ENCODE measurements at regions not wholly inside any gene's neighbourhood (a gene's known extent, or its start where the extent isn't known, plus 50 kb on each side); places are given as distances from the start of the nearest gene placed in this dataset.
"Not testable (repeated sequence)": the region's sequence is repeated elsewhere in the genome, so short reads cannot be mapped to it uniquely, and the experiment has no call there.

DNA sequence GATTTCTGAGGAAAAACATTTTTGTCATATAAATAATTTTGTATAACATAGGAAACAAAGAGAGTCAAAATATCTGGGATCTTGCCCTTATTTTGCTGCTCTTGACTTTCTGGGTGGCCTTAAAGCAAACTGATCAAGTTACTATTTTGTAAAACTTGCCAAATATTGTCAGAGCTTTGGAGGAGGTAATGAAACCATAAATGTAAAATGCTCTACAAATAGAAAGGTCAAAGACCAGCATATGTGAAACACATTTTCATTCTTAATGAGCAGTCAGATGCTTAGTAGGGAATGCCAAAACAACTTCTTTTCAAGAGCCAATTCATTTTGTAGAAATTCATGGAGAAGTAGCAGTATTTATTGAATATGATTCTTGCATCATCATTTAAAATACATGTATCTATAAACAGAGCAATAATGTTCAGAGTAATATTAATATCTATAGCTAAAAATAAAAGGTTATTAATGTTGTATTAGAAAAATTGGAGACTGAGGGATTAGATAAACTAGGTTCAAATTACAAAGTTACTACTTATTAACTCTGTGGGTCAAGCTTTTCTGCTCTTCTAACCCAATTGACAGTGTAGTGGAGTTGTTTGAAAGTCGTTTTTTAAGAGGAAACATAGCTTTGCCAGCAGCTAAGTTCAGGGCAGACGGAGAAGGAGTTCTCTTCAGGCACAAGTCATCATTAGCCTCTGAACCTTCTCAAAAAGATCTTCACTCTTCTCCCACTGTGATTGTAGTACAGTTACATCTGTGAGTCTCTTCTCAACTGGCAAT lies 2053.1 kb downstream of the EFNA5 start:
- DNase-seq, result no peak

DNA sequence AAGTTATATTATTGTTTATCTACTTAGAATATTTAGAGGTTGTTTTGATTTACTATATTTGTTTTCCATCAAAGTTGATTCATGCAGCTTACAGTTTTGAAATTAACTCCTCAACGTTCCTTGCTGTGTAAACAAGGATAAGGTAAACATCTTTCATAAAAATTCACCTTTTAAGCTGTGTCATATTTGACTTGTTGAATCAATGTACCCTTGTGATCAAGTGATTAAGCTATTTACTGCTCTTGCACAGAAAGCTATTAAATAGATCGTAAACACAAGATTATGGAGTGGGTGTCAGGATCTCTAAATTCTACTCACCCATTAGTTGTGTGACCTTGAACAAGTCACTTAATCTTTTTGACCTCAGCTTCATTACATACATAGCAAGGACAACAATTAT lies 2054.0 kb upstream of the NUDT12 start:
- no peak for DNase-seq

DNA sequence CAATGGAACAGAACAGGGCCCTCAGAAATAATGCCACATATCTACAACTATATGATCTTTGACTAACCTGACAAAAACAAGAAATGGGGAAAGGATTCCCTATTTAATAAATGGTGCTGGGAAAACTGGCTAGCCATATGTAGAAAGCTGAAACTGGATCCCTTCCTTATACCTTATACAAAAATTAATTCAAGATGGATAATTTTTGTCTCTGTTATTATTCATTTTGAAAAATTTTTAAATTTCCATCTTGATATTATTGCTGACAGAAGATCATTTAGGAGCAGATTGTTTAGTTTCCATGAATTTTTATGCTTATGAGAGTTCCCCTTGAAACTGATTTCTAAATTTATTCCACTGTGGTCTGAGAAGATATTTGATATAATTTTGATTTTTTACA lies 2039.8 kb upstream of the NUDT12 start:
- DNase-seq, result not testable (repeated sequence)

DNA sequence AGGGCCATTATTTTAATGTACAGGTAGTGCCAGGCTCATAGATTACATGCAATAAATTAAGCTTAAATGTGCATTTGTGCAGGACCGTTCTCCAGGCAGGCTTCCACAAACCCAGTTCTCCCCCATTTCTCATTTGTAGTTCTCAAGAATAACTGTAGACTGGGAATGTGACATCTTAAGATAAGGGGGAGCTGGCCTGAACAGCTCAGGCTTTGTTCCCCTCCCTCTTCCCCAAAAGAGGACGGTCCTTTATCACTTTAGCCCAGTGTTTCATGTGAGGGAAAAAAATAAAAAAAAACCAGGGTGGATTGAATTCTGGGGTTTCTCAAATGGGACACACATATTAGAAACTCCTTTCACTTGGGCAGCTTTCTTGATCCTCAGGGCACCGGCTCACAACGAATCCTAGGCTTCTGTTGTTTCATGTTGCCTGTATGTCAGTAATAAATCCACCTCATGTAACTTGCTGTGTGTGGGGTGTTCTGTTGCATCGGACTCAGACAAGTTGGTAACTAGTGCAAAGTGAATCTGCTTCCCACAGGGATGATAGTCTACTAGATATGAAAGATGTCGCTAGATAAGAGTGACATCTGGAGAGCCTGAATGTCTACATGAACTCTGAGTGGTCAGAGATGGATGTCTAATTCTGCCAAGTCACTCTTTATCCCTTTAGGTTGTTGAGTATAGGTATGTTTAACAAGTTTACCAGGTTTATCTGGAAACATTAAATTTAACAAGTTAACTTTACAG lies 2030.6 kb upstream of the NUDT12 start:
- no peak for DNase-seq

DNA sequence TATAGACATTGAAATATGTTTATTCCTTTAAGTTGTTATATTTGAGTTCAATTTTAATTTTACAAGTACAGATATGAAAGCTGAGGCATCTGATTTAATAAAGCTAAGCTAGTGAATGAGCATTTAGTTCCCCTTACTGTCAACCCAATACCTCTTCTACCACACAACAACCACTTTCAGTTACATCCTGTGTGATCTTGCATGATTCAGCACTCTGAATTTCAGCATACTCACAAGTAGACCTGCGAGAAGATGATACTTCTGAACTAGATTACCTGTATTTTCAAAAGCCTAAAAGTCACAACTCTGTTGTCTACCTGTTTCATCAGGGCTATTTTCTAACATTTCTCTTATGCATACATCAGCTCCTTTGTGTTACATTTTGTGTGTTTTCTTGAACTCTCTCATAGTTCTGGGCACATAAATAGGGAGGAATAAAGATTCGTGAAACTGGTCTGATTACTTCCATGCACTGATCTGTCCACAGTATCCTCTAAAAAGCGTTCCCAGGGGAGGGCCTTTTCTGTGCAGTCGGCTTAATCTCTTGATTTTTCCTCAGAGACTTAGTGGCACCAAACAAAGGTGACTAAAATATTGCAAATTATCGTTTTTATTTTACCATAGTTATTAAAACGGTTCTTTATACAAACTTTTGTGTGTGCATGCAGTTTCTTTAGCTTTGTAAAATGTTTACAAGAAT lies 2025.5 kb upstream of the NUDT12 start:
- no peak for DNase-seq

DNA sequence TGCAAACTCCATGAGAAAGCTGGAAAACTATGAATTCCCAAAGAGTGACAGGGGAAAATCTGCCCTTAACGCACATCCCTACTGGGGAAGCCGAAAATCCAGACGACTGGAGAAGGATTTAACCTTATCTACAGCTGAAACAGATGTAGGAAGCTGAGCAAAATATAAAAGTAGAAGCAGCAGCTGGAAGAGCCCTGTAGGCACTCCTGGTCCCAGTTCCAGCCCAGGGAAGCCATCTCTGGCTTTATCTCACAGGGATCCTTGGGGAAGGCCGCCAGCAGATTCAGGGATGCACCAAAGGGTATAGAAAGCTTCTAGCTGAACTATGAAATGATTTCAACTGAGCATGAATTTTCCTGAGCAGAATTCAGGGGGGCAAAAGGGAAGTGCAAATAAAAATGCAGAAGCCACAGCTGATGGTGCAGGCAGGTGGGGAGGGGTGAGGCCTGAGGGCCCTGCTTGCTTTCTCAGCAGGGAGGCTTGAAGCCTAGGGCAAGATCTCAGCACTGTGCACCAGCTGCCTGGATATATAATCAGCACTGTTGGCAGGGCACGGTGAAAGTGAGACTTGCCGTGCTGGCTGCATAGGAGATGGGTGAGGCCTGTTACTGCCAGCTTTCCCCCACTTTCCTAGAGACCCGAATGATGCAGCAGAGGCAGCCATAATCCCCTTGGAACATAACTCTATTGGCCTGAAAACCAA lies 2019.5 kb upstream of the NUDT12 start:
- DNase-seq, result no peak

DNA sequence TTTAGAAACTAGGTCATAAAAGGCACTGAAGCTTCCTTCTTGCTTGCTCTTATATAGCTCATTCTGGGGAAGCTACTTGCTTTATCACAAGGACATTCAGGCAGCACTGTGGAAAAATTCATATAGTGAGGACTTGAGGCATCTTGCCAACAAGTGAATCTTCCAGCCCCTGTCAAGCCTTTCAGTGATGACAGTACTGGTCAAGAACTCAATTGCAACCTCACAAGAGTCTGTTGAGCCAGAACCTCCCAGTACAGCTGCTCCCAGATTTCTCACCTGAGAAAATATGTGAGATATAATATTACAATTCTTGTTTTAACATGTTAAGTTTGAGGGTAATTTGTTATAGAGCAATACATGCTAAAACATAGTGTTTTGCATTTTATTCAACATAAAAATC lies 2011.0 kb upstream of the NUDT12 start:
- DNase-seq, result no peak

DNA sequence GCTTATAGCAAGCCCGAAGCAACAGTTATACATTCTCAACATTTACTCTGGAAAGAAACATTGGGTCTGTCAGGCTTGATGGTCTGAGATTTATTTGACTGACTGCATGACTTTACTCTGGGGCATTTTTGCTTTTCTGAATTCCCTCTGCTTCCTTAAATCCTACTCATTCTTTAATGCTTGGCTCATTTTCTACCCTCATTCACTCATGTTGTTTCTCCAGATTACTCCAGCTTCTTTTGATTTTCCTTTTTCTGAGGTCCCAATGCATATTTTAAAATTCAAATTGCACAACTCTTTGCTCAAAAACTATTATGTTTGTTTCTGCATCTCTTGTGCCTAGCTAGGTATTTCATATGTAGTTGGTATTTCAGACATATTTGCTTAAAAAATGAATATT lies 2002.9 kb upstream of the NUDT12 start:
- no peak for DNase-seq

DNA sequence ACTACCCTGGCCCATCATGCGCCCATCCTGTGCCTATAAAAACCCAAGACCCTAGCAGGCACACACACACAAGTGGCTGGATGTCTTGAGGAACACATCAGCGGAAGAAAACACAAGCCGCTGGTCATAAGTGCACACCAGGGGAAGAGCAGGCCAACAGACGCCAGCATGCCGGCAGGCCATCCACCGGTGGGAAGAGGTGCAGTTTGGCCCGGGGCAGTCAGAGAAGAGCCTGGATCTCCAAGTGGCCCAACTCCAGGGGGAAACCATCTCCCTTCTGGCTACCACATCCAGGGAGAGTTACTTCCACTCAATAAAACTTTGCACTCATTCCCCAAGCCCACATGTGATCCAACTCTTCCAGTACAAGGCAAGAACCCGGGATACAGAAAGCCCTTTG lies 2001.3 kb upstream of the NUDT12 start:
- DNase-seq, result no peak

DNA sequence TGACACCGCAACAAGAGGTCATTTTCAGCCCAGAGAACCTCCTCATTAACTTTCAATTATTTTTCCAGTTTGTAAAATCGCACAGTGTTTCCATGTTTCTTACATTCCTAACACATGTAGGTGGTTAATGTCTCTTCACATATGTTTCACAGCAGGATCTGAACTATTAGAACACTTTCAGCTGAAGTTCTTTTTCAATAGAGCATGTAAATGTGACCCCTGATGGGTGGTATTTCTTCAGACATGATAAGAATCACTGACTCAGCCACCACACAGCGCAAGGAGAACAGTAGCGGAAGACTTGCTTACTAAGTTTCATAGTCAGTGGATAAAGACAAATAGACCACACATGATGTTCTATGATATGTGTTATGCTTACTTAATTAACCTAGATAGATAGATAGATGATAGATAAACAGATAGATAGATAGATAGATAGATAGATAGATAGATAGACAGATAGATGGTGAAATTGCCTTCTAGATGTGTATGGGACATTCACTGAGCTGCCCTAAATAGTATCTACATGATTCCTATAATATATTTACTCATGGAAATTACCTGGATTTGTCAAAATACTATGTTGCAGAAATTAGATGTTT lies 1992.1 kb upstream of the NUDT12 start:
- DNase-seq, result no peak

DNA sequence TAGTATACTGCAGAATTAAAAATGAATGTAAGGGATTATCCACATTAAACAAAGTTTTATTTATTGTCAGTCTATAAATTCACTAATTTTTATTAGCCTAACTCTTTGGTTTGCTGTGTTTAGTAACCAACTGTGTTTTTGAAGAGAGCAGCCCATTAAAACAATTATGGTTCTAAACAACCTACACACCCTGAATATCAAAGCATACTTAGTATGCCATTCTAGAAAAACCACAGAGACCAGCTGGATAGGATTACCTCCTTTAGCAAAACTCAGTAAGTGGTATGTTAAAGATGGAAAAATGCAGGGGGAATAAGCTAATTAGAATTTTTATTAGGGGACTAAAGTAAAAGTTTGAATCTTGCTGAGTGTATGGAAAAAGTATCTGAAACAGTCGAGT lies 1981.7 kb upstream of the NUDT12 start:
- DNase-seq, result no peak

DNA sequence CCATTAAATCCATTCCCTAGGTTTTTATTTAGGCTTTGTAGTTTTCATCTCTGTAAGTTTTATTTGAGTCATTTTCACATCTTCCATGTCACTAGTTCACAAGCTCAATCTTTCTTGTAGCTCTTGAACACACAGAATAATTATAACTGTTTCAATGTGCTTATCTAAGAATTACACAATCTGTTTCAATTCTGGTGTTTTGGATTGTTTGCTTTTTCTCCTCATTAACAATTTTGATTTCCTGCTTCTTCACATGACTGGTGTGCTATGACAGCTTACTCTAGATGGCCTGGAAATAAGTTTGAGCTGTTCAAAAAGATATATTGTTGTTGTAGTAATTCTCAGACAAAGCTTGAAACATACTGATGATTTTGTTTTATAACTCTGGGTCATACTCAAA lies 1974.1 kb upstream of the NUDT12 start:
- no peak for DNase-seq

DNA sequence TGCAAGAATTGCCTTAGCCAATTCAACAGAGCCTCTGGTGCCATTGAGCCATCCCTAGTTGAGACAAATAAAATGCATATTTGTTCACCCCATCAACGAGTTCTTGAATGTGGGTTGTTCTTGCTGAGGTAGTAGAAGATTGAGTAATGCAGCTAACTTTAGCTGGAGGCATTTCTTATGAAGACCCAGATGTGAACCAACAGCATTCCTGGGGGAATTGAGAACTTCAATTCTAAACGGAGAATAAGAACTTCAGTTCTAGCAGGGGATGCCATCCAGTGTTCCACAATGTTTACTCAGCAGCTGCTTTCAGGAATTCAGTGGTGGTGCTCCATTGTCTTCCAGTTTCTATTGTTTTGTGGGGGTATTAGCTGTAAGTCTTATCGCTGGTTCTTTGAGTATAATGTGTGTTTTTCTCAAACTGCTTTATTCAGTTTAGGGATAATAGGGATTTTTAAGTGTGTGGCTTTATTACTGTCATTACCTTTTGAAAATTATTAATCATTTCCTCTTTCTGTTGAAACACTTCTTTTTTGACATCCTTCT lies 1968.2 kb upstream of the NUDT12 start:
- no peak for DNase-seq

DNA sequence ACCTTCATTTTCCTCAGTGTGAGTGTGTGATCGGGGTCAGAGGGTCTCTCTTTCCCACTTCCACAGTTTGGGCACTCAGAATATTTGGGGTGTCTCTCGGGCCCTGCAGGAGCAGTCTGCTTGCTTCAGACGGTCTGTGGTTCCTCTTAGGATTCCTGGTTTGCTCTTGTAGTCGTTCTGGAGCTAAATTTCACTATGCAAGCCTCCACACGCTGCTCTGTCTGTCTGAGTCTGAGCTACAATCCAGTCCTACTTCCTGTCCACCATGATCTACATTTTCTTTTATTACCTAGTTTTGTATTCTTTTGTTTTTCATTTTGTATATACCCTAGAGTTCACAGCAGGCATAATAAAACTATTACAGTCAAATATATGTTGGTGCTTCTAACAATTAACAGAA lies 1967.3 kb upstream of the NUDT12 start:
- no peak for DNase-seq

DNA sequence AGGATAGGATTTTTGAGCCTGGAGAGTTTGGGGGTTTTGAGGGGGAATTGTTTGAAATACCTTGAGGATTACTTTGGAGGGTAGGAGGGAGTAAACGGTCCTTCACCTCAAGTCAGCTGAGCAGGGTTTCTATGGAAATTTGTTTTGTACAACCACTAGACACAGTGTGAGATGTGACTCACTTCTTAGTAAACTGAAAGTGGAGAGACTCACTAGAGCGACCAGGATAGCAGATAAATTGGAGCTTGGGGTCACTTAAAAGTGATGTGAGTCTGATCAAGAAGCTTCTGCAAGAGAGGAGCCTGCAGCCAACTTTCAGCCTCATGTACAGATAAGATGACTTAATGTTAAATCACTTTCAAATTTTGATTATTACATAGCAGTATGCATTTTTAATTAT lies 1945.9 kb upstream of the NUDT12 start:
- no peak for DNase-seq

DNA sequence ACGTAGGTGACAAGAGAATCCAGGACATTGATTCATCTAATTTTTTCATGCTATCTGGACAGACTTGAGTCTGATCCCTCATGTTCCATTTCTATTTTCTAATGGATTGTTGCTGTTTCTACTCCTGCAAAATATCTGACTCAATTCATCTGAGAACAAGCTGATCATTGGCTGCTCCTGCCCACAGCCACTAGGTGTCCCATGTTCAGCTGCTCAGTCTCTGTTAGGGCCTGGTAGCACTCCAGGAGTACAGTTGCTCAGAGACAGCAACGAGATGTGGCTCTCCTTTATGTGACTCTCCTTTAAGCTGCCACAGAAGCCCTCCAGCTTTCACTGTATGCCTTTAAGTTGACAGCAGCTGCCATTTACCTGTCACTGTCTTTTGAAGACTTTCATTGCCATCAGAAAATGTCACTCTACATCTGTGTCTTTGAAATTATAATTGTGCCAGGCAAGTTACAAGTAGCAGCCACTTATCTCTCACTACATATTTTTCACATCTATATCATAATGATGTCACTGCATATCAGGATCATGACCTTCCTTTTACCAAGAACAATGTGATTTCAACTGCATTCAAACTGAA lies 1944.2 kb upstream of the NUDT12 start:
- peak; percentile 78 for DNase-seq

DNA sequence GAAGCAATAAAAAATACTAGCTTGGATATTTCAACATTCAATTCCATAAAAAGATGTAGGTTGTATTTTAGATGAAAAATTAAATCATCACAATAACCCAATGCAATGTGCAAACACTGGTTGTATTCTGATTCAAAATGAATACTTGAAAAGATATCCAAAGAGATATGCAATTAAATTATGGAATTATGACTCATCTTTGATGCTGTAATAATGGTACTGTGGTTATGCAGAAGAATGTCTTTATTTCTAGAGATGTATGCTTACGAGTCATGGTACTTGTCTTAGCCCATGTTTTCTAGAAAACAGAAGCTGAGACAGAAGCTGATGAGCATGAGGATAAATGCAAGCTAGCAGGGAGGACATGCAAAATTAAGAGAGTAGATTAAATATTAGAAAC lies 1941.4 kb upstream of the NUDT12 start:
- no peak for DNase-seq

DNA sequence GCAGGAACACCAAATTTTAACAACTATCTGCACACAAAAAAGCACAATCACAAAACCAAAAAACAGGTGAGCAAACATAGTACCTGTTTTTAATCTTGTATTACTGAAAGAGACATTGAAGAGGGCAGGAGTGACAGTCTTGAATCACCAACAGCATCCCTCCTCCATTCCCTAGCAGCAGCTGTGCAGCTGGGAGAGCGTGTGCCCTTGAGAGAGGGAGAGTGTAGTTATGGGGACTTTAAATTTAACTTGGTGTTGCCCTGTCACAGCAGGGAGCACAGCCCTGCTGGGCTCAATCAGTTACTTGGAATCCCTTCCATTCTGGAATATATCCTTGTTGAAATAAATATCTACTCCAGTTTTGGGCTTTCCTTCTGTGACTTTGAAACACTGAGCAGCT lies 1938.7 kb upstream of the NUDT12 start:
- no peak for DNase-seq

DNA sequence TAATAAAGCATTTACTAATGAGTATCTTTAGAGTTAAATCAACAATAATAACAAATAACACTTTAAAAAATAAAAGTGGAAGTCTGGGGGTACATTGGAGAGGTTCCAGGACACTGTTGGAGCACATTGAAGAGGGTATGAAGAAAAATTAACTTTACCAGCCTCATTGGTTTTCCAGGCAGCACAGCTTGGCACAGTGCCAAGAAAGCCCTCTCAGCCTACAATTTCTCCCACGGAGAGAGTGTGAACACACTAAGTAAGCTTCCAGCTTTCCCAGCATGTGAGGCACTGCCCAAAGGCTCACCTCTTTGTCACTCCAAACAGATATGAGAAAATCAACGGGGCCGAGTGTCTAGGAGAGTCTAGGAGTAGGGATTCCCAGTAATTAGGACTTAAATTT lies 1912.8 kb upstream of the NUDT12 start:
- no peak for DNase-seq

DNA sequence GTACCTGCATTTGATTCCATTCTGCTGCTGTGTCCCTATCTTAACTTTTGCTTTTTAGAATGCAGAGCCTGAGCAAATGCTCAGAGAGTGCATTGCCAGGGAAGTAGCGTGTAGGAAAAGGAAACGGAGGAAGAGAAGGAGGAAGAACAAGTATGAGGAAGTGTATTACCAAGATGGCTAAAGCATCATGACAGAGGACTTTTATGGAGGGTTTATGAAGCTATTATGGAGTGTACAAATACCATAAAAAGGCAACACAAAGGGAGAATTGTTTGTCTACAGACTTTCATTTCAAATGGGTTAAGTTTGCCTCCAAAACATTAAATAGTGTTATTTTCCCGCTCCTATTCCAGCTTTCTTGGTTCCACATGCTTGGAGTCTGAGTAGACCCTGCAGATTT lies 1899.8 kb upstream of the NUDT12 start:
- no peak for DNase-seq

DNA sequence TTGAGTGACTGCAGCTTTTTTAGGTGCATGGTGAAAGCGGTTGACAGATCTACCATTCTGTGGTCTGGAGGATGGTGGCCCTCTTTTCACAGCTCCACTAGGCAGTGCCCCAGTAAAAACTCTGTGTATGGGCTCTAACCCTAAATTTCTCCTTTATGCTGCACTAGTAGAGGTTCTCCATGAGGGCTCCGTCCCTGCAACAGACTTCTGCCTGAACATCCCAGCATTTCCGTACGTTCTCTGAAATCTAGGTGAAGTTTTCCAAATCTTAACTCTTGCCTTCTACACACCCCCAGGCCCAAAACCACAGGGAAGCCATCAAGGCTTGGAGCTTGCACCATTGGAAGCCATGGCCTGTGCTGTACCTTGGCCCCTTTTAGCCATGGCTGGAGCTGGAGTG lies 1898.1 kb upstream of the NUDT12 start:
- no peak for DNase-seq

DNA sequence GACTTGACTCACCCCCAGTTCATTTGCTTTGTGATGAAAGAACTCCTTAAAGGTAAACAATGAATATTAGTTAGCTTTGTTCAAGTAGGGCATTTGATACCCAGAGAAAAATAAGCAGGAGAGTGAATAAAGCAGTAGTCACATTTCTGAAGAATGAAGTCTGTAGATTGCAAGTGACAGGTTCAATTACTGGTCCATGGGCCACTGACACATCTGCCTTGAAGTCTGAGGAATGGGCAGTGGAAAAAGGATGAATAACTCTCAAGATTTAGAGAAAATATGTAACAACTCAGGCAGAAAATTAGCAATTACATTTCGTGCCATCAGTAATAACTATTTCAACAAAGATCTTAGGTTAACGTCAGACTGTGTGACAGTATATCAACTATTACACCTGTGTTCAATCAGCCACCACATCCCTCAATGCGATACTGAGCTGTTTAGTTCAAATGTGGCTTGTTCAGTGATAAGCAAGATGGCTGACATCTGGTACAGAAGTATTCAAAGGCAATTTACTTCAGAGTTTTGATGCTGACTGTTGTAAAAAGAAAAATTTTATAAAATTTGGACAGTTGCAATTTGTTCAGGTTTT lies 1890.7 kb upstream of the NUDT12 start:
- no peak for DNase-seq

Data from islet precursor cell (in vitro differentiated cells).